A549 (cell line): ENCODE measurements at regions not wholly inside any gene's neighbourhood (a gene's known extent, or its start where the extent isn't known, plus 50 kb on each side); places are given as distances from the start of the nearest gene placed in this dataset.

Experiments
- BHLHE40 ChIP-seq: IDR thresholded peaks from 2 replicates; pipeline ENCODE4 v1.6.1; 2012; ENCODE audit warnings: low read depth, low read length, inconsistent platforms
- CBX2 ChIP-seq: fragments of 200-600 bp; sonication (generic); IDR thresholded peaks from 2 replicates; pipeline ENCODE4 v1.6.1; 2016; ENCODE audit warnings: low read depth, mild to moderate bottlenecking, borderline replicate concordance
- NR3C1 ChIP-seq: fragments of >200 bp; sonication (Bioruptor Twin); formaldehyde crosslinking; IDR thresholded peaks from 3 replicates; pipeline ENCODE4 v1.6.1; 2017

DNA sequence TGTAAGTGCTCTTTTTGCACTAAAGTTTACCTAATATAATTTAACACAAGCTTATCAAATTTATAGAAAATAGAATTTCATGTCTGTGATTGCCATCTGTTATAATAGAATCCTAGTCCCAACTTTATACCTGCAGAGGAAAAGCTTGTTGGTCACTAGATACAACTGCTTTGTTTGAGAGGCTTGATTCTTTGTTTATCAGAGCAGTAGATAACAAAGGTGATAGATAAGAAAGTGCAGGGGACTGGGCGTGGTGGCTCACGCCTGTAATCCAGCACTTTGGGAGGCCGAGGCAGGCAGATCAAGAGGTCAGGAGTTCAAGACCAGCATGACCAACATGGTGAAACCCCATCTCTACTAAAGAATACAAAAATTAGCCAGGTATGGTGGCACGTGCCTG lies 528.0 kb downstream of the STK39 start:
- TF ChIP-seq BHLHE40, result no peak
- no peak for TF ChIP-seq NR3C1
- TF ChIP-seq CBX2, result no peak
